HCT116 (cell line): ENCODE measurements at regions not wholly inside any gene's neighbourhood (a gene's known extent, or its start where the extent isn't known, plus 50 kb on each side); places are given as distances from the start of the nearest gene placed in this dataset.

ENCODE experiments used
- ATAC-seq: fragments of 200-7000 bp; cut with Tn5 transposase; 2 replicates; pipeline ENCODE4 v1.9.1; 2020; ENCODE audit warnings: mild to moderate bottlenecking, moderate library complexity
- BruUV-seq: library from RNA; stranded (reverse); fragments of 400-500 nt; replicated peaks from 2 replicates; lab custom pipeline; 2021; lab: Mats Ljungman, UMichigan
- CTCF ChIA-PET: fragments of 300-600 bp; sonication (Branson Sonifier 250); formaldehyde crosslinking; loops from one replicate; lab custom pipeline; 2021; ENCODE audit warnings: antibody characterized with exemption; lab: Charles Lee
- POLR2A ChIA-PET: fragments of 300-600, 350-600 bp; sonication (Branson Sonifier 250); formaldehyde crosslinking; loops from one replicate; lab custom pipeline; 2021; ENCODE audit warnings: antibody characterized with exemption; lab: Charles Lee
- RAD21 ChIA-PET, 2 experiments: fragments of 300-600 bp; sonication (Branson Sonifier 250); formaldehyde crosslinking; loops; one replicate each; lab custom pipeline; 2023; ENCODE audit warnings: low total read pairs in 2 of 2; ENCODE audit not compliant: uncharacterized antibody in 2 of 2, unreplicated experiment in 2 of 2, low non-redundant PET in 1 of 2; lab: Charles Lee
- DNase-seq: peaks from one replicate; pipeline ENCODE4 v3.0.0-alpha.2; 2010; ENCODE audit warnings: low read depth, low spot score
- H2AFZ ChIP-seq: fragments of 200-600 bp; shearing (Covaris generic), sonication (generic); 2 replicates; pipeline ENCODE4 v1.6.1; 2017; ENCODE audit warnings: low read depth, mixed run types, mixed read lengths, antibody characterized with exemption, low read length; ENCODE audit not compliant: poor library complexity, severe bottlenecking
- H3K27ac ChIP-seq: 2 replicates; pipeline ENCODE4 v1.5.1; 2012; ENCODE audit warnings: low read depth, low read length
- H3K27me3 ChIP-seq: fragments of 200-600 bp; sonication (generic); 2 replicates; pipeline ENCODE4 v1.6.1; 2016; ENCODE audit warnings: mixed run types, low read length, mixed read lengths; ENCODE audit not compliant: insufficient read depth
- H3K36me3 ChIP-seq, 2 experiments: fragments of 200-500 bp in 1 of 2; fragments of 200-600 bp in 1 of 2; sonication (Bioruptor generic) in 1 of 2; sonication (generic) in 1 of 2; 2 replicates each; pipeline versions ENCODE4 v1.5.1 to v1.6.1; 2014 to 2016; ENCODE audit warnings: low read length in 2 of 2, inconsistent platforms in 1 of 2, mixed read lengths in 1 of 2, mixed run types in 1 of 2; ENCODE audit not compliant: insufficient read depth in 2 of 2, control insufficient read depth in 1 of 2
- H3K4me1 ChIP-seq, 2 experiments: fragments of 200-600 bp in 1 of 2; sonication (generic) in 1 of 2; 2 replicates each; pipeline versions ENCODE4 v1.5.1 to v1.6.1; 2012 to 2017; ENCODE audit warnings: low read length in 2 of 2, inconsistent platforms in 1 of 2, mild to moderate bottlenecking in 1 of 2, mixed read lengths in 1 of 2, mixed run types in 1 of 2, moderate library complexity in 1 of 2; ENCODE audit not compliant: insufficient read depth in 2 of 2, control insufficient read depth in 1 of 2
- H3K4me2 ChIP-seq: fragments of 200-600 bp; sonication (generic); 2 replicates; pipeline ENCODE4 v1.6.1; 2017; ENCODE audit warnings: mixed run types, low read length, mixed read lengths
- H3K4me3 ChIP-seq, 2 experiments: fragments of 200-600 bp in 1 of 2; sonication (generic) in 1 of 2; replicated peaks in 1 of 2; 2 replicates each; pipeline ENCODE4 v1.5.1; 2011 to 2016; ENCODE audit warnings: low read length in 2 of 2, control low read depth in 1 of 2, low read depth in 1 of 2, mild to moderate bottlenecking in 1 of 2, mixed read lengths in 1 of 2, mixed run types in 1 of 2
- H3K79me2 ChIP-seq: fragments of 200-600 bp; sonication (generic); 2 replicates; pipeline ENCODE4 v1.6.1; 2017; ENCODE audit warnings: mild to moderate bottlenecking, mixed run types, low read length, moderate library complexity, mixed read lengths; ENCODE audit not compliant: insufficient read depth
- H3K9ac ChIP-seq: fragments of 200-600 bp; sonication (generic); 2 replicates; pipeline ENCODE4 v1.6.1; 2016; ENCODE audit warnings: low read length, mixed read lengths
- H3K9me2 ChIP-seq: fragments of 200-600 bp; sonication (generic), shearing (Covaris generic); 2 replicates; pipeline ENCODE4 v1.6.1; 2017; ENCODE audit warnings: mixed run types, mild to moderate bottlenecking, moderate library complexity; ENCODE audit not compliant: insufficient read depth
- H3K9me3 ChIP-seq, 2 experiments: fragments of 200-500 bp in 1 of 2; fragments of 200-600 bp in 1 of 2; sonication (Bioruptor generic) in 1 of 2; sonication (generic) in 1 of 2; 2 replicates each; pipeline ENCODE4 v1.6.1; 2014 to 2017; ENCODE audit warnings: low read length in 2 of 2, mixed read lengths in 2 of 2, inconsistent platforms in 1 of 2, low read depth in 1 of 2, mild to moderate bottlenecking in 1 of 2, mixed run types in 1 of 2, moderate library complexity in 1 of 2; ENCODE audit not compliant: control insufficient read depth in 1 of 2, insufficient read depth in 1 of 2
- H4K20me1 ChIP-seq: fragments of 200-600 bp; sonication (generic), shearing (Covaris generic); 2 replicates; pipeline ENCODE4 v1.6.1; 2017; ENCODE audit warnings: mixed run types, mild to moderate bottlenecking, moderate library complexity; ENCODE audit not compliant: insufficient read depth
- CBX3 ChIP-seq: IDR thresholded peaks from 2 replicates; pipeline ENCODE4 v1.6.1; 2012; ENCODE audit warnings: low read depth
- ELF1 ChIP-seq: IDR thresholded peaks from 2 replicates; pipeline ENCODE4 v1.6.1; 2012; ENCODE audit warnings: low read depth, borderline replicate concordance
- FOSL1 ChIP-seq: IDR thresholded peaks from 2 replicates; pipeline ENCODE4 v1.6.1; 2012; ENCODE audit warnings: low read depth
- JUND ChIP-seq: IDR thresholded peaks from 2 replicates; pipeline ENCODE4 v1.6.1; 2012
- POLR2A ChIP-seq: IDR thresholded peaks from 2 replicates; pipeline ENCODE4 v1.7.0; 2011; ENCODE audit warnings: borderline replicate concordance; ENCODE audit not compliant: insufficient read depth, insufficient read length; ENCODE audit errors: extremely low read depth
- POLR2AphosphoS5 ChIP-seq: IDR thresholded peaks from 2 replicates; pipeline ENCODE4 v1.6.1; 2011; ENCODE audit warnings: mild to moderate bottlenecking, low read depth, low read length, moderate library complexity
- RAD21 ChIP-seq: IDR thresholded peaks from 2 replicates; pipeline ENCODE4 v1.6.1; 2012; ENCODE audit warnings: low read depth, mild to moderate bottlenecking
- SIN3A ChIP-seq: IDR thresholded peaks from 2 replicates; pipeline ENCODE4 v1.6.1; 2012; ENCODE audit warnings: low read depth
- SRF ChIP-seq: IDR thresholded peaks from 2 replicates; pipeline ENCODE4 v1.6.1; 2012; ENCODE audit warnings: low read depth
- YY1 ChIP-seq: IDR thresholded peaks from 2 replicates; pipeline ENCODE4 v1.6.1; 2011; ENCODE audit warnings: low read length, low read depth, moderate library complexity, mild to moderate bottlenecking; ENCODE audit not compliant: insufficient replicate concordance; ENCODE audit errors: extremely low read depth
- ZFX ChIP-seq: fragments of 450-650 bp; IDR thresholded peaks from 2 replicates; pipeline ENCODE4 v1.6.1; 2017
- intact Hi-C: fragments of 100-400 bp; cut with micrococcal nuclease; formaldehyde crosslinking; loops from 2 replicates; pipeline ENCODE4 v1.10.0; 2022
- TF ChIP-seq, protein P1 (sequence below): IDR thresholded peaks from 2 replicates; pipeline ENCODE4 v1.6.1; 2012; ENCODE audit warnings: low read depth
- TF ChIP-seq, protein P2 (sequence below): IDR thresholded peaks from 2 replicates; pipeline ENCODE4 v1.6.1; 2011; ENCODE audit warnings: mild to moderate bottlenecking, low read length, moderate library complexity; ENCODE audit not compliant: insufficient replicate concordance; ENCODE audit errors: extremely low read depth
- TF ChIP-seq, protein P3 (sequence below): IDR thresholded peaks from 2 replicates; pipeline ENCODE4 v1.6.1; 2012
- TF ChIP-seq, protein P4 (sequence below): IDR thresholded peaks from 2 replicates; pipeline ENCODE4 v1.6.1; 2012
- TF ChIP-seq, protein P5 (sequence below), 3 experiments: fragments of 200-600 bp in 1 of 3; sonication (generic) in 1 of 3; IDR thresholded peaks in 2 of 3; conservative IDR thresholded peaks in 1 of 3; 2 replicates each; pipeline ENCODE4 v1.5.1; 2012 to 2017; ENCODE audit warnings: low read depth in 2 of 3, low read length in 2 of 3, antibody characterized with exemption in 1 of 3, borderline replicate concordance in 1 of 3, control low read depth in 1 of 3, mild to moderate bottlenecking in 1 of 3, mixed read lengths in 1 of 3, mixed run types in 1 of 3, moderate library complexity in 1 of 3; ENCODE audit not compliant: insufficient read depth in 1 of 3

DNA sequence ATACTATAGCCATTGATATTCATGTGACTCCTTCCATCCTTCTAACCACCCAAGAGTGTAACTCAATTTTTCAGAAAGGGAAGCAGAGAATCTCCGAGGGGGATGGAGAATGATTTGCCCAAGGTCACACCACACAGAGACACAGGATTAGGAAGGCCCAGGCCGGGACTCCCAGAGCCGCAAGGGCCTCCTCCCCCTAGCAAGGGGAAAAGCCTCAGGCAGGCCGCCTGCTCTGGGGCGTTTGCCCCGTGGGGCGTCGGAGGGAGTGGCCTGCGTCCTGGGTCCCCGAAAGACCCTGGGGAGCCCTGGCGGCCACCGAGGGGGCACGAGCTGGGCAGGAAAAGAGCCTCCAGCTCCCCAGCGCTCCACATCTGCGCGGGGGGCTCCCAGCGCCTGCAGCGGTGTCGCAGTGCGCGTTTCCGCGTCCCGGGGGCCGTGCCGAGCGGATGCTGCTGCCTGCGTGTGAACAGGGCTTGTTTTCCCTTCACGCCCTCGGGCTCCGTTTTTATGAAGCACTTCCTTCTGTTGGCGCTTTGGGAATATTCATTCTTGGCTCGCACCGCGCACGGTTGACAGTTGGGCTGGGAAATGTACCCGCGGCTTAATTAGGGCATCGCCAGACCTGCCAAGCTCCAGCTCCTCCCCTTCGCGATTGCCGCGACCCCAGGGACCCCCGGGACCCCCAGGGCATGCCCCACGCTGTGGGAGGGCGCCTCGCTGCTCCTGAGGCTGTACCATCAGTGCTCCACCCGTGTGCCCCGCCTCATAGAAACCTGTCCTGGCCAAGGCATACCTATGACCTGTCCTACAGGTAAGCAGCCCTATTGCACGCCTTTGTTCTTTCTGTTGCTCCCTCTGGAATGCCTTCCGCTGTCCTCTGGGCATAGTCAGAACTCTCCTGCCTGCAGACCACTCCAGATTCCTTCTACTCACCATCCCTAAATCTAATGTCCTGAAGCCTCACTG lies 158.9 kb upstream of the GLI2 start:
- no peak overlapping the region for H3K4me2 ChIP-seq
- H3K4me3 ChIP-seq: no peak overlapping the region
- no peak for DNase-seq
- H3K4me1 ChIP-seq: no peaks in the 10 kb centered on the region
- H3K9me3 ChIP-seq: no peaks in the 10 kb centered on the region
- POLR2A ChIA-PET: no interaction called here
- RAD21 ChIA-PET: no interaction called here
- no TSS peak for BruUV-seq
- TF ChIP-seq SIN3A (no peak), YY1 (no peak), ELF1 (no peak), RAD21 (no peak), POLR2A (no peak), POLR2AphosphoS5 (no peak), SRF (no peak), ZFX (no peak), CBX3 (no peak), JUND (no peak), FOSL1 (no peak)
- TF ChIP-seq, protein P1, sequence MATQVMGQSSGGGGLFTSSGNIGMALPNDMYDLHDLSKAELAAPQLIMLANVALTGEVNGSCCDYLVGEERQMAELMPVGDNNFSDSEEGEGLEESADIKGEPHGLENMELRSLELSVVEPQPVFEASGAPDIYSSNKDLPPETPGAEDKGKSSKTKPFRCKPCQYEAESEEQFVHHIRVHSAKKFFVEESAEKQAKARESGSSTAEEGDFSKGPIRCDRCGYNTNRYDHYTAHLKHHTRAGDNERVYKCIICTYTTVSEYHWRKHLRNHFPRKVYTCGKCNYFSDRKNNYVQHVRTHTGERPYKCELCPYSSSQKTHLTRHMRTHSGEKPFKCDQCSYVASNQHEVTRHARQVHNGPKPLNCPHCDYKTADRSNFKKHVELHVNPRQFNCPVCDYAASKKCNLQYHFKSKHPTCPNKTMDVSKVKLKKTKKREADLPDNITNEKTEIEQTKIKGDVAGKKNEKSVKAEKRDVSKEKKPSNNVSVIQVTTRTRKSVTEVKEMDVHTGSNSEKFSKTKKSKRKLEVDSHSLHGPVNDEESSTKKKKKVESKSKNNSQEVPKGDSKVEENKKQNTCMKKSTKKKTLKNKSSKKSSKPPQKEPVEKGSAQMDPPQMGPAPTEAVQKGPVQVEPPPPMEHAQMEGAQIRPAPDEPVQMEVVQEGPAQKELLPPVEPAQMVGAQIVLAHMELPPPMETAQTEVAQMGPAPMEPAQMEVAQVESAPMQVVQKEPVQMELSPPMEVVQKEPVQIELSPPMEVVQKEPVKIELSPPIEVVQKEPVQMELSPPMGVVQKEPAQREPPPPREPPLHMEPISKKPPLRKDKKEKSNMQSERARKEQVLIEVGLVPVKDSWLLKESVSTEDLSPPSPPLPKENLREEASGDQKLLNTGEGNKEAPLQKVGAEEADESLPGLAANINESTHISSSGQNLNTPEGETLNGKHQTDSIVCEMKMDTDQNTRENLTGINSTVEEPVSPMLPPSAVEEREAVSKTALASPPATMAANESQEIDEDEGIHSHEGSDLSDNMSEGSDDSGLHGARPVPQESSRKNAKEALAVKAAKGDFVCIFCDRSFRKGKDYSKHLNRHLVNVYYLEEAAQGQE: no peak
- TF ChIP-seq, protein P2, sequence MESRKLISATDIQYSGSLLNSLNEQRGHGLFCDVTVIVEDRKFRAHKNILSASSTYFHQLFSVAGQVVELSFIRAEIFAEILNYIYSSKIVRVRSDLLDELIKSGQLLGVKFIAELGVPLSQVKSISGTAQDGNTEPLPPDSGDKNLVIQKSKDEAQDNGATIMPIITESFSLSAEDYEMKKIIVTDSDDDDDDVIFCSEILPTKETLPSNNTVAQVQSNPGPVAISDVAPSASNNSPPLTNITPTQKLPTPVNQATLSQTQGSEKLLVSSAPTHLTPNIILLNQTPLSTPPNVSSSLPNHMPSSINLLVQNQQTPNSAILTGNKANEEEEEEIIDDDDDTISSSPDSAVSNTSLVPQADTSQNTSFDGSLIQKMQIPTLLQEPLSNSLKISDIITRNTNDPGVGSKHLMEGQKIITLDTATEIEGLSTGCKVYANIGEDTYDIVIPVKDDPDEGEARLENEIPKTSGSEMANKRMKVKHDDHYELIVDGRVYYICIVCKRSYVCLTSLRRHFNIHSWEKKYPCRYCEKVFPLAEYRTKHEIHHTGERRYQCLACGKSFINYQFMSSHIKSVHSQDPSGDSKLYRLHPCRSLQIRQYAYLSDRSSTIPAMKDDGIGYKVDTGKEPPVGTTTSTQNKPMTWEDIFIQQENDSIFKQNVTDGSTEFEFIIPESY: no peak
- TF ChIP-seq, protein P3, sequence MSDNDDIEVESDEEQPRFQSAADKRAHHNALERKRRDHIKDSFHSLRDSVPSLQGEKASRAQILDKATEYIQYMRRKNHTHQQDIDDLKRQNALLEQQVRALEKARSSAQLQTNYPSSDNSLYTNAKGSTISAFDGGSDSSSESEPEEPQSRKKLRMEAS: no peak
- TF ChIP-seq, protein P4, sequence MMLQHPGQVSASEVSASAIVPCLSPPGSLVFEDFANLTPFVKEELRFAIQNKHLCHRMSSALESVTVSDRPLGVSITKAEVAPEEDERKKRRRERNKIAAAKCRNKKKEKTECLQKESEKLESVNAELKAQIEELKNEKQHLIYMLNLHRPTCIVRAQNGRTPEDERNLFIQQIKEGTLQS: no peak
- TF ChIP-seq, protein P5, sequence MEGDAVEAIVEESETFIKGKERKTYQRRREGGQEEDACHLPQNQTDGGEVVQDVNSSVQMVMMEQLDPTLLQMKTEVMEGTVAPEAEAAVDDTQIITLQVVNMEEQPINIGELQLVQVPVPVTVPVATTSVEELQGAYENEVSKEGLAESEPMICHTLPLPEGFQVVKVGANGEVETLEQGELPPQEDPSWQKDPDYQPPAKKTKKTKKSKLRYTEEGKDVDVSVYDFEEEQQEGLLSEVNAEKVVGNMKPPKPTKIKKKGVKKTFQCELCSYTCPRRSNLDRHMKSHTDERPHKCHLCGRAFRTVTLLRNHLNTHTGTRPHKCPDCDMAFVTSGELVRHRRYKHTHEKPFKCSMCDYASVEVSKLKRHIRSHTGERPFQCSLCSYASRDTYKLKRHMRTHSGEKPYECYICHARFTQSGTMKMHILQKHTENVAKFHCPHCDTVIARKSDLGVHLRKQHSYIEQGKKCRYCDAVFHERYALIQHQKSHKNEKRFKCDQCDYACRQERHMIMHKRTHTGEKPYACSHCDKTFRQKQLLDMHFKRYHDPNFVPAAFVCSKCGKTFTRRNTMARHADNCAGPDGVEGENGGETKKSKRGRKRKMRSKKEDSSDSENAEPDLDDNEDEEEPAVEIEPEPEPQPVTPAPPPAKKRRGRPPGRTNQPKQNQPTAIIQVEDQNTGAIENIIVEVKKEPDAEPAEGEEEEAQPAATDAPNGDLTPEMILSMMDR (IDR thresholded peaks at IDR 0.05 in 2 of 3, conservative IDR thresholded peaks at IDR 0.05 in 1 of 3; ENCODE audit: borderline replicate concordance in 1 of 3, insufficient read depth in 1 of 3, low read depth in 2 of 3, low read length in 2 of 3): no peak
- TF ChIP-seq, all 23 proteins: peak for 0
- H3K27ac ChIP-seq: no peak overlapping the region
- CTCF ChIA-PET: no interaction called here
- H4K20me1 ChIP-seq: no peaks in the 10 kb centered on the region
- no peaks in the 10 kb centered on the region for H3K27me3 ChIP-seq
- no peaks in the 10 kb centered on the region for H3K79me2 ChIP-seq
- H2AFZ ChIP-seq: no peak overlapping the region
- no peak for ATAC-seq
- intact Hi-C loops: no loop called here
- H3K36me3 ChIP-seq: no peaks in the 10 kb centered on the region
- no peak overlapping the region for H3K9ac ChIP-seq
- H3K9me2 ChIP-seq: no peaks in the 10 kb centered on the region
